ENCODE measurements at regions not wholly inside any gene's neighbourhood (a gene's known extent, or its start where the extent isn't known, plus 50 kb on each side); places are given as distances from the start of the nearest gene placed in this dataset.
A peak's percentile ranks its signal among the peaks of the same experiment; 100 is the strongest.

DNA sequence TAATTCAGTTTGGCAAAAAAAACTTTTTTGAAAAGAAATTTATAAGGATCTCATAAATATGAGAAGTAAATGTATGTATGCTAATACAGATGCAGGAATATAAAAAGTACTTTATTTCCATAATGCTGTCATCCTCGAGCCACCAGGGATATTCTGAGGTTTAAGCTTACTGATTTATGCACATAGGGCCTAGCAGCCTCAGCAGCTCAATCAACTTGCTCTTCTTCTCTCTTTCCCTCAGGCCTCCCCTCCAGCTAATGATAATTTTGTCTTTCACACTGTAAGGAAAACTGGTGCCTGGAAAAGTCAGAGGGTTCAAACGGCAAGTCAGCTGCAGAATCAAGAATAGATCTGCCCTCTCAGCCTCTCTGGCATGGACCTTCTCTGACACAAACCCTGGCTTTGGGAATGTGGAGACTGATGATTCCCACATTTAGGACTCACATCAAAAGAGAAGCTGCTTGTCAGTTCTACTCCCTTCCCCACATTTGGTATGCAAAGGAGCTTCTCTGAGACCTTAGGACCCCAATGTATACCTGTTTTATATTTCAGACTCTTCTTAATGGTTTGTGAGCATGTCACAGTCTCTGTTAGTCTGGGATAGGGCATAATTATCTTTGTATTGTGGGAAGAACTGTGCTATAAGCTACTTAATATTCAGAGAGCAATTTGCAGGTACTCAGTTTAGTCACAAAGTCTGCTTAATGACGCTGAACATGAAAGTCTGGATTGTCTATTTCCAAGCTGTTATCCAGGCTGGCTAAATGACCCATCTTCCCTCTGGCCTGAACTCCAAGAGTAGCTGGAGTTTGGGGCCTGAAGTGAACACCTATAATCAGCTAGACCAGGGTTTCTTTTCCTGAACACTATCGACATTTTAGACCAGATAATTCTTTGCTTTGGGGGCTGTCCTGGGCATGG is 52.1 kb upstream of the DIPK1A start:
- no peak for DNase-seq
- Histone ChIP-seq H3K36me3 (replicated peaks) (no peaks in the 10 kb centered on the region), H3K27ac (no peak overlapping the region), H3K27me3 (replicated peaks) (no peaks in the 10 kb centered on the region), H3K4me3 (ENCODE audit: low read depth, low read length) (no peak overlapping the region)
- in situ Hi-C loops (cut with HindIII; ENCODE audit: low pct_ligation_motif_present, low sequenced_read_pairs) = no loop called here
- TF ChIP-seq, protein P1, sequence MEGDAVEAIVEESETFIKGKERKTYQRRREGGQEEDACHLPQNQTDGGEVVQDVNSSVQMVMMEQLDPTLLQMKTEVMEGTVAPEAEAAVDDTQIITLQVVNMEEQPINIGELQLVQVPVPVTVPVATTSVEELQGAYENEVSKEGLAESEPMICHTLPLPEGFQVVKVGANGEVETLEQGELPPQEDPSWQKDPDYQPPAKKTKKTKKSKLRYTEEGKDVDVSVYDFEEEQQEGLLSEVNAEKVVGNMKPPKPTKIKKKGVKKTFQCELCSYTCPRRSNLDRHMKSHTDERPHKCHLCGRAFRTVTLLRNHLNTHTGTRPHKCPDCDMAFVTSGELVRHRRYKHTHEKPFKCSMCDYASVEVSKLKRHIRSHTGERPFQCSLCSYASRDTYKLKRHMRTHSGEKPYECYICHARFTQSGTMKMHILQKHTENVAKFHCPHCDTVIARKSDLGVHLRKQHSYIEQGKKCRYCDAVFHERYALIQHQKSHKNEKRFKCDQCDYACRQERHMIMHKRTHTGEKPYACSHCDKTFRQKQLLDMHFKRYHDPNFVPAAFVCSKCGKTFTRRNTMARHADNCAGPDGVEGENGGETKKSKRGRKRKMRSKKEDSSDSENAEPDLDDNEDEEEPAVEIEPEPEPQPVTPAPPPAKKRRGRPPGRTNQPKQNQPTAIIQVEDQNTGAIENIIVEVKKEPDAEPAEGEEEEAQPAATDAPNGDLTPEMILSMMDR (IDR thresholded peaks at IDR 0.05; ENCODE audit: low read depth, low read length, missing control alignments) = no peak

DNA sequence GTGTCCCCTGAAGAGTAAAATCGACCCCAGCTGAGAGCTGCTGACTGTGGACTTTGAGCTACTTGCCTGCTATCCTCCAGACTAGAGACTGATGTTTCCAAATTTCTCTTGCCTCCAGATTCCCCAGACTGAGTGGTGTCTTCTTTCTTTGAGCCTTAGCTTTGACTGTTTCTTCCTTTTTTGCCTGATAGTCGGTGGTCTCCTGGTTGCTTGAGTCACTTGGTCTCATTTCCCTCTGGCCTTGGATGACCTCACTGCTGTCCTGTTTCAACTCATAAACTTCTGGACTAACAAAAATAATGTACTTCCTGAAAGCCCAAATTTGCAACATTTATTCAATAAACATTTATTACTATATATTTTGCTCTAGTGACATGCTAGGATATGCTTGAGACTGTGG is 52.9 kb upstream of the DIPK1A start:
- no peak for DNase-seq
- TF ChIP-seq, protein P1 (IDR thresholded peaks at IDR 0.05; ENCODE audit: low read depth, low read length, missing control alignments) = no peak
- Histone ChIP-seq H3K27me3 (replicated peaks) (no peaks in the 10 kb centered on the region), H3K4me3 (ENCODE audit: low read depth, low read length) (no peak overlapping the region), H3K27ac (no peak overlapping the region), H3K36me3 (replicated peaks) (no peaks in the 10 kb centered on the region)
- in situ Hi-C loops (cut with HindIII; ENCODE audit: low pct_ligation_motif_present, low sequenced_read_pairs) = no loop called here

- no peaks in the 10 kb centered on the region for H3K27me3 ChIP-seq (replicated peaks)
- H3K27ac ChIP-seq = no peak overlapping the region
- DNase-seq = no peak
- in situ Hi-C loops (cut with HindIII; ENCODE audit: low pct_ligation_motif_present, low sequenced_read_pairs) = no loop called here
- H3K36me3 ChIP-seq (replicated peaks) = no peaks in the 10 kb centered on the region
- TF ChIP-seq, protein P1 (IDR thresholded peaks at IDR 0.05; ENCODE audit: low read depth, low read length, missing control alignments) = no peak
- no peak overlapping the region for H3K4me3 ChIP-seq (ENCODE audit: low read depth, low read length)
Observed at GRCh38 chr1:93015590-93015989, 54.3 kb upstream of the DIPK1A start.

DNA sequence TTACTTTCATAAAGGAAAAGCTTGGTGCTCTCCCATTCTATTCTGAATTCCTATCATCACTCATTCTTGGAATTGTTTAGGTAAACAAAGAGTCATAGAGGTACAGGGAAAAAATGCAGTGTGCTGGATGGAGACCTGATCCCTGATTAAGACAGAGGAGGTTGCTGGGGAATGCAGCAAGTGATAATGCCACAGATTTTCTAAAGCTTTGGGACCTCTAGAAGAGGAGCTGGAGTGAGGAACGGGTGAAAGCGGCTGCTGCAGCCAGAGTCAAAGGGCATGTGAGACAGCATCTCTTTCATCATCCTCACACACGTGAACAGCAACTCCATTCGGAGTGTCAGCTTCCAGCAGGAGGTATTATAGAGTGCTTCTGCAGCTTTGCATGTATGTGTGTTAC is 54.9 kb upstream of the DIPK1A start:
- Histone ChIP-seq H3K27ac (no peak overlapping the region), H3K36me3 (replicated peaks) (no peaks in the 10 kb centered on the region), H3K4me3 (ENCODE audit: low read depth, low read length) (no peak overlapping the region), H3K27me3 (replicated peaks) (no peaks in the 10 kb centered on the region)
- no peak for DNase-seq
- TF ChIP-seq, protein P1 (IDR thresholded peaks at IDR 0.05; ENCODE audit: low read depth, low read length, missing control alignments) = no peak
- in situ Hi-C loops (cut with HindIII; ENCODE audit: low pct_ligation_motif_present, low sequenced_read_pairs) = no loop called here

DNA sequence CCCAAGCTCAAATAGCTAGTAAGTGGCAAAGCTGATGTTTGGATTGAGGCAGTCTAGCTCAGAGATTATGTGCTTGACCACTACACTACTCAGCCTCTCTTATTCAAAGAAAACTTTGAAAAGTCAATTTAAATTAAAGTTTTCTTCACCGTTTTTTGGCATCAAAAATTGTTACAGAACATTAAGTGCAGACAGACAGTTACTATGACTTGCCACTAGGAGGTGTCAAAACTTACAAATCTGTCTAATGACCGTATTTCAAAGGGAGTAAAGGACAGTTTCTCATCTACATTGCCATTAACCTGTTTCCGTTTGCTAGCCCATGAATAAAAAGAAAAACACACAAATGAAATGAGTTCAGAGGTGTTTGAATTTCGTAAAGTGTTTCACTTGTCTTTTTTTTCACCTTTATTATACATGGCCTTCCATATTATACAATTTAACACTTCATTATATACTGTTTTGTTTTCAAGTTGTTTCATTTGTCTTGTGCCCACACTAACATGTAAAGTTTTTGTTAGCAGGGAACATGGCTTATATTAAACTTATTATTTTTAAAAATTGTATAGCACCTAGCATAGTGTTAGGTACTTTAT is 57.4 kb upstream of the MTF2 start:
- no peak for DNase-seq
- no peaks in the 10 kb centered on the region for H3K36me3 ChIP-seq (replicated peaks)
- no peaks in the 10 kb centered on the region for H3K27me3 ChIP-seq (replicated peaks)
- no peak overlapping the region for H3K4me3 ChIP-seq (ENCODE audit: low read depth, low read length)
- no peak overlapping the region for H3K27ac ChIP-seq
- TF ChIP-seq, protein P1 (IDR thresholded peaks at IDR 0.05; ENCODE audit: low read depth, low read length, missing control alignments) = peak; percentile 55
- in situ Hi-C loops (cut with HindIII; ENCODE audit: low pct_ligation_motif_present, low sequenced_read_pairs) = no loop called here
